ENCODE measurements at regions not wholly inside any gene's neighbourhood (a gene's known extent, or its start where the extent isn't known, plus 50 kb on each side); places are given as distances from the start of the nearest gene placed in this dataset.

GRCh38 chr17:33385713-33386112 lies 92.6 kb upstream of the ASIC2 start:
- no peak for TF ChIP-seq YY1 (IDR thresholded peaks at IDR 0.05; ENCODE audit: insufficient read depth, insufficient read length)
- no peak for TF ChIP-seq SUZ12 (IDR thresholded peaks at IDR 0.05; ENCODE audit: extremely low read depth, insufficient read depth, insufficient read length)
- TF ChIP-seq ZNF274 (IDR thresholded peaks at IDR 0.05; ENCODE audit: low read depth, low read length) = no peak
